K562 (cell line): ENCODE measurements at regions not wholly inside any gene's neighbourhood (a gene's known extent, or its start where the extent isn't known, plus 50 kb on each side); places are given as distances from the start of the nearest gene placed in this dataset.
A peak's percentile ranks its signal among the peaks of the same experiment; 100 is the strongest.

Experiments
- ATAC-seq: fragments of 200-7000 bp; cut with Tn5 transposase; 3 replicates; pipeline ENCODE4 v1.9.1; 2020; ENCODE audit warnings: moderate library complexity
- BruUV-seq: library from RNA; stranded (reverse); fragments of 400-500 nt; replicated peaks from 2 replicates; lab custom pipeline; 2021; lab: Mats Ljungman, UMichigan
- CTCF ChIA-PET: fragments of 300-600 bp; formaldehyde crosslinking; extraction: SDS; loops from one replicate; lab custom pipeline; 2021; ENCODE audit warnings: low intra/inter-chr PET ratio; lab: Yijun Ruan, JAX
- POLR2A ChIA-PET: fragments of 300-600, 350-650 bp; sonication (Branson Sonifier 250); formaldehyde crosslinking; extraction: SDS; loops from one replicate; lab custom pipeline; 2021; ENCODE audit warnings: antibody characterized with exemption, inconsistent platforms; lab: Yijun Ruan, JAX
- DNase-seq, 4 experiments: peaks; one replicate each; pipeline versions ENCODE4 v3.0.0 to v3.0.0-alpha.2; 2011 to 2018; ENCODE audit warnings: low spot score in 3 of 4, mixed read lengths in 3 of 4; ENCODE audit errors: extremely low read depth in 1 of 4
- FAIRE-seq: peaks from 2 replicates; lab custom pipeline; 2011; peaks lifted over from hg19 to GRCh38; lab: Jason Lieb, UNC
- H2AFZ ChIP-seq: 2 replicates; pipeline ENCODE4 v1.6.0; 2011; ENCODE audit warnings: low read depth, low read length, control low read depth, inconsistent platforms
- H3K27ac ChIP-seq: fragments of 200-600 bp; 3 replicates; pipeline ENCODE4 v1.8.0; 2011; ENCODE audit warnings: low read depth, mild to moderate bottlenecking, control low read depth, inconsistent platforms, low read length, moderate library complexity, mixed read lengths; ENCODE audit errors: extremely low read depth
- H3K27me3 ChIP-seq, 2 experiments: fragments of 300-600 bp in 1 of 2; 2 replicates in 1 of 2; 3 replicates in 1 of 2; pipeline versions ENCODE4 v1.6.0 to v1.8.0; 2011; ENCODE audit warnings: inconsistent platforms in 2 of 2, low read length in 2 of 2, mild to moderate bottlenecking in 1 of 2, mixed read lengths in 1 of 2, moderate library complexity in 1 of 2; ENCODE audit not compliant: control insufficient read depth in 2 of 2, insufficient read depth in 2 of 2
- H3K36me3 ChIP-seq: fragments of 300-600 bp; 3 replicates; pipeline ENCODE4 v1.8.0; 2011; ENCODE audit warnings: mild to moderate bottlenecking, low read length, inconsistent platforms; ENCODE audit not compliant: control insufficient read depth, insufficient read depth
- H3K4me1 ChIP-seq, 2 experiments: fragments of 200-600 bp in 1 of 2; replicated peaks in 1 of 2; 2 replicates in 1 of 2; 3 replicates in 1 of 2; pipeline versions ENCODE4 v1.5.1 to v1.8.0; 2011; ENCODE audit warnings: inconsistent platforms in 2 of 2, low read length in 2 of 2, mild to moderate bottlenecking in 1 of 2, mixed read lengths in 1 of 2, moderate library complexity in 1 of 2; ENCODE audit not compliant: control insufficient read depth in 2 of 2, insufficient read depth in 2 of 2
- H3K4me2 ChIP-seq: 2 replicates; pipeline ENCODE4 v1.6.1; 2011; ENCODE audit warnings: low read length, control low read depth, inconsistent platforms, mixed read lengths; ENCODE audit not compliant: insufficient read depth
- H3K4me3 ChIP-seq: fragments of 200-600 bp; sonication (generic), shearing (Covaris generic); 2 replicates; pipeline ENCODE4 v1.5.1; 2016; ENCODE audit warnings: control low read depth, inconsistent platforms
- H3K79me2 ChIP-seq: fragments of 200-600 bp; 3 replicates; pipeline ENCODE4 v1.8.0; 2011; ENCODE audit warnings: low read length, inconsistent platforms; ENCODE audit not compliant: control insufficient read depth, insufficient read depth
- H3K9ac ChIP-seq, 2 experiments: 2 replicates each; pipeline versions ENCODE4 v1.6.0 to v1.6.1; 2011; ENCODE audit warnings: low read depth in 2 of 2, low read length in 2 of 2, control low read depth in 1 of 2, inconsistent platforms in 1 of 2, mild to moderate bottlenecking in 1 of 2, mixed read lengths in 1 of 2; ENCODE audit not compliant: insufficient read depth in 1 of 2
- H3K9me1 ChIP-seq: one replicate; pipeline ENCODE4 v1.6.0; 2011; ENCODE audit warnings: inconsistent platforms, mild to moderate bottlenecking, low read length, moderate library complexity; ENCODE audit not compliant: control insufficient read depth, insufficient read depth
- H3K9me3 ChIP-seq: replicated peaks from 2 replicates; pipeline ENCODE4 v1.5.1; 2011; ENCODE audit warnings: low read depth, low read length, inconsistent platforms; ENCODE audit not compliant: control insufficient read depth, insufficient read depth
- H4K20me1 ChIP-seq: replicated peaks from 2 replicates; pipeline ENCODE4 v1.6.1; 2011; ENCODE audit warnings: low read length, inconsistent platforms, mixed read lengths; ENCODE audit not compliant: control insufficient read depth, insufficient read depth
- CBX2 ChIP-seq: fragments of 200-600 bp; sonication (generic); IDR thresholded peaks from one replicate; pipeline ENCODE4 v1.6.1; 2012; ENCODE audit warnings: mild to moderate bottlenecking, low read length, inconsistent platforms; ENCODE audit not compliant: insufficient read depth, poor library complexity, severe bottlenecking
- EHMT2 ChIP-seq: fragments of 450-650 bp; IDR thresholded peaks from 2 replicates; pipeline ENCODE4 v1.6.1; 2018; ENCODE audit warnings: antibody characterized with exemption
- FIP1L1 ChIP-seq: fragments of 200-400 bp; formaldehyde crosslinking; IDR thresholded peaks from 2 replicates; pipeline ENCODE4 v1.6.1; 2018; ENCODE audit warnings: mild to moderate bottlenecking, low read depth, low read length; ENCODE audit not compliant: poor library complexity, severe bottlenecking
- KLF6 ChIP-seq: fragments of 250-450 bp; sonication (Bioruptor Pico); IDR thresholded peaks from 2 replicates; pipeline ENCODE4 v1.4.0; 2020; ENCODE audit warnings: mild to moderate bottlenecking, moderate library complexity, borderline replicate concordance
- MEIS2 ChIP-seq: fragments of 450-650 bp; IDR thresholded peaks from 2 replicates; pipeline ENCODE4 v1.6.1; 2014; ENCODE audit warnings: mild to moderate bottlenecking; ENCODE audit not compliant: partially characterized antibody
- STAT5A ChIP-seq: IDR thresholded peaks from 2 replicates; pipeline ENCODE4 v1.6.1; 2012; ENCODE audit warnings: low read length, inconsistent platforms, borderline replicate concordance
- TEAD4 ChIP-seq, 2 experiments: sonication (generic) in 1 of 2; formaldehyde crosslinking in 1 of 2; IDR thresholded peaks; 2 replicates each; pipeline versions ENCODE4 v1.6.1 to v1.8.0; 2012 to 2022; ENCODE audit warnings: borderline replicate concordance in 1 of 2, inconsistent platforms in 1 of 2, low read length in 1 of 2, mild to moderate bottlenecking in 1 of 2, missing genetic modification reagents in 1 of 2
- ZNF316 ChIP-seq: fragments of 450-650 bp; IDR thresholded peaks from 2 replicates; pipeline ENCODE4 v1.6.1; 2016
- ZNF592 ChIP-seq: fragments of 450-650 bp; IDR thresholded peaks from 2 replicates; pipeline ENCODE4 v1.6.1; 2017; ENCODE audit warnings: antibody characterized with exemption, mild to moderate bottlenecking
- ZNF75A ChIP-seq: fragments of 450-650 bp; formaldehyde crosslinking; IDR thresholded peaks from 2 replicates; pipeline ENCODE4 v1.4.0; 2020; ENCODE audit warnings: mild to moderate bottlenecking
- in situ Hi-C: fragments of 300-500 bp; cut with MboI; formaldehyde crosslinking; loops from 4 replicates; pipeline ENCODE4 v1.15.0; 2018; ENCODE audit warnings: inconsistent platforms, mixed read lengths
- intact Hi-C: fragments of 100-400 bp; cut with micrococcal nuclease; formaldehyde crosslinking; loops from 2 replicates; pipeline ENCODE4 v1.14.2; 2022
- TF ChIP-seq, protein P1 (sequence below), 2 experiments: IDR thresholded peaks in 1 of 2; conservative IDR thresholded peaks in 1 of 2; 2 replicates each; pipeline ENCODE4 v1.6.1; 2016; ENCODE audit warnings: low read depth in 2 of 2, mild to moderate bottlenecking in 1 of 2, missing compliant biosample characterization in 1 of 2, missing genetic modification characterization in 1 of 2, moderate library complexity in 1 of 2
- TF ChIP-seq, protein P2 (sequence below): fragments of 450-650 bp; conservative IDR thresholded peaks from 2 replicates; pipeline ENCODE4 v1.6.1; 2016; ENCODE audit warnings: missing genetic modification characterization, low read depth, mild to moderate bottlenecking, missing compliant biosample characterization, moderate library complexity

DNA sequence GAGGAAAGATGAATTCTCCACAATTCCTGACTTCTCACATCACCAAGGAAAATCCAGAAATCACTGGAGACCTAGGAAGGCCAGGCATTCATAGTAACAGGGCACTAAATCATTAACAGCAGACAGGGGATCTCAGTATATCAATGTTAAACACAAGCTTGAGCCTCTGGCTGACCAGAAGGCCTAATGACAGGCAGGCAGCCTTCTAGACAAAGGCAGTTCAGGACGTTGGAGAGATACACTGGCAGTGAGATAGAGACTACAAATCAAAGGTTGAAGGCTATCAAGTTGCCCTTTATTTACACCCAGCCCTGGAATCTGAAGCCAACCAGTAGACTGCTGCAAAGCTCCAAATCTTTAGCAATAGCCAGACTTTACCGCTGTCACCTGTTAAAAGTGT lies 422.8 kb upstream of the CCL2 start (continued):
- TF ChIP-seq ZNF316 (peak; percentile 36; the same call in 1 of the 2 replicates), CBX2 (no peak), MEIS2 (peak; percentile 61), EHMT2 (peak; percentile 69), FIP1L1 (no peak), TEAD4 (IDR thresholded peaks at IDR 0.05; ENCODE audit: low read length) (no peak), TEAD4 (CRISPR knock-in tag; IDR thresholded peaks at IDR 0.05; ENCODE audit: borderline replicate concordance) (no peak)
- TF ChIP-seq, protein P1, sequence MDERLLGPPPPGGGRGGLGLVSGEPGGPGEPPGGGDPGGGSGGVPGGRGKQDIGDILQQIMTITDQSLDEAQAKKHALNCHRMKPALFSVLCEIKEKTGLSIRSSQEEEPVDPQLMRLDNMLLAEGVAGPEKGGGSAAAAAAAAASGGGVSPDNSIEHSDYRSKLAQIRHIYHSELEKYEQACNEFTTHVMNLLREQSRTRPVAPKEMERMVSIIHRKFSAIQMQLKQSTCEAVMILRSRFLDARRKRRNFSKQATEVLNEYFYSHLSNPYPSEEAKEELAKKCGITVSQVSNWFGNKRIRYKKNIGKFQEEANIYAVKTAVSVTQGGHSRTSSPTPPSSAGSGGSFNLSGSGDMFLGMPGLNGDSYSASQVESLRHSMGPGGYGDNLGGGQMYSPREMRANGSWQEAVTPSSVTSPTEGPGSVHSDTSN (CRISPR knock-in tag; IDR thresholded peaks at IDR 0.05; ENCODE audit: low read depth), result no peak
- TF ChIP-seq, protein P1 (tag; conservative IDR thresholded peaks at IDR 0.05; ENCODE audit: low read depth), result peak; percentile 70

DNA sequence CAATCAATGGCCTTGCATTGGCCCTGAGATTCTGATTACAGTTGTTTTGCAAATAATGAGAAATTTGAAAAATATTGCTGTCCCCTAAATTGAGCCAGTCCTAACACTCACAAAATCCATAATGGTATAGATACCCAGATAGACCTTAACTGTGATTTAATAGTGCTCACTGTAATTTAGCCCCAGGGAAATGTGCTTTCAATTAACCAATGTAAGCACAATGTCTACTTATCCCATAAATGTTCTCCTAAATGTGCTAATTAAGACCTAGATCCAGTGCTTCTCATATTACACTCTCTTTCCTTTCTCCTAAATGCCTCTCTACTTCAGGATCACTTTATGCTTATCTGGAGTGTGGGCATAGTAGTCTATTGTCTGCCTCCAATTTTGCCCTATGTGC lies 417.8 kb upstream of the CCL2 start:
- H3K27ac ChIP-seq, result no peak overlapping the region
- in situ Hi-C loops (no loop called here), intact Hi-C loops (no loop called here)
- no peaks in the 10 kb centered on the region for H3K9me3 ChIP-seq
- no peaks in the 10 kb centered on the region for H3K79me2 ChIP-seq
- FAIRE-seq (no peak), ATAC-seq (no peak), DNase-seq (no peak)
- CTCF ChIA-PET, result no interaction called here
- H3K4me3 ChIP-seq, result no peak overlapping the region
- peaks cover 2 to 8% of the 10 kb centered on the region in 2 experiments; a peak in 4 of 5 replicates for H3K27me3 ChIP-seq
- H3K36me3 ChIP-seq, result no peaks in the 10 kb centered on the region
- no peaks in the 10 kb centered on the region; a peak in 1 of 5 replicates for H3K4me1 ChIP-seq
- H2AFZ ChIP-seq, result no peak overlapping the region
- POLR2A ChIA-PET, result no interaction called here
- no peak for TF ChIP-seq ZNF75A
- no peak for TF ChIP-seq KLF6 (CRISPR knock-in tag)
- TF ChIP-seq, protein P2, sequence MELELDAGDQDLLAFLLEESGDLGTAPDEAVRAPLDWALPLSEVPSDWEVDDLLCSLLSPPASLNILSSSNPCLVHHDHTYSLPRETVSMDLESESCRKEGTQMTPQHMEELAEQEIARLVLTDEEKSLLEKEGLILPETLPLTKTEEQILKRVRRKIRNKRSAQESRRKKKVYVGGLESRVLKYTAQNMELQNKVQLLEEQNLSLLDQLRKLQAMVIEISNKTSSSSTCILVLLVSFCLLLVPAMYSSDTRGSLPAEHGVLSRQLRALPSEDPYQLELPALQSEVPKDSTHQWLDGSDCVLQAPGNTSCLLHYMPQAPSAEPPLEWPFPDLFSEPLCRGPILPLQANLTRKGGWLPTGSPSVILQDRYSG (tag), result no peak
- no peak for TF ChIP-seq STAT5A
- TF ChIP-seq ZNF592, result no peak
- H3K9ac ChIP-seq, result no peak overlapping the region
- BruUV-seq, result no TSS peak
- no peaks in the 10 kb centered on the region for H4K20me1 ChIP-seq
- no peaks in the 10 kb centered on the region for H3K9me1 ChIP-seq
- H3K4me2 ChIP-seq, result no peak overlapping the region
